Fibroblast of skin of left quadriceps (primary cell): ENCODE measurements at regions not wholly inside any gene's neighbourhood (a gene's known extent, or its start where the extent isn't known, plus 50 kb on each side); places are given as distances from the start of the nearest gene placed in this dataset.
"Not testable (repeated sequence)": the region's sequence is repeated elsewhere in the genome, so short reads cannot be mapped to it uniquely, and the experiment has no call there.

Experiments used
- DNase-seq, 2 experiments: peaks; one replicate each; pipeline ENCODE4 v3.0.0-alpha.2; 2013; ENCODE audit warnings: low read depth in 2 of 2

DNA sequence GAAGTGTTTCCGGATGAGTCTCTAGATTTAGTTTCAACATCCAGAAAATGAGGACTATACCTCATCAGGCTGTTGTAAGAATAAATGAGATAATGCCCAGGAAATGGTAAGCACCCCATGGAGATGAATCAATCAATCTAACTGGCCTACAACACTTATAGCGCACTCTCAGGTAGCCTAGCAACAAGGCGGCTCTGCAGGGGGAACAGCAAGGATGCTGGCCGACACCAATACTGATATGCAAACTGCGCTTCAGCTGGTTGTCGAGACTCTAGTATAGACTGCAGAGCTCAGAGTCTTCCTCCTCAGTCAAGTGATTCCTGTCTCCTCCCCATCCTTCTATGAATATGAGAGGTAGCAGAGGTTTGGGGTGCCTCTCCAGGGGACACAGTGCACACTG is 218.8 kb upstream of the WWC1 start:
- no peak for DNase-seq

GRCh38 chr5:168073311-168073710 is 218.1 kb upstream of the WWC1 start:
- DNase-seq: no peak

GRCh38 chr5:168073991-168074800 is 217.2 kb upstream of the WWC1 start:
- peak in 1 of 2 experiments; percentile 37 for DNase-seq

- no peak for DNase-seq
These were observed 216.1 kb upstream of the WWC1 start for GRCh38 chr5:168075387-168075786.

- DNase-seq: peak; percentile 75 to 76
These were observed 214.9 kb upstream of the WWC1 start for GRCh38 chr5:168076561-168076991.

DNA sequence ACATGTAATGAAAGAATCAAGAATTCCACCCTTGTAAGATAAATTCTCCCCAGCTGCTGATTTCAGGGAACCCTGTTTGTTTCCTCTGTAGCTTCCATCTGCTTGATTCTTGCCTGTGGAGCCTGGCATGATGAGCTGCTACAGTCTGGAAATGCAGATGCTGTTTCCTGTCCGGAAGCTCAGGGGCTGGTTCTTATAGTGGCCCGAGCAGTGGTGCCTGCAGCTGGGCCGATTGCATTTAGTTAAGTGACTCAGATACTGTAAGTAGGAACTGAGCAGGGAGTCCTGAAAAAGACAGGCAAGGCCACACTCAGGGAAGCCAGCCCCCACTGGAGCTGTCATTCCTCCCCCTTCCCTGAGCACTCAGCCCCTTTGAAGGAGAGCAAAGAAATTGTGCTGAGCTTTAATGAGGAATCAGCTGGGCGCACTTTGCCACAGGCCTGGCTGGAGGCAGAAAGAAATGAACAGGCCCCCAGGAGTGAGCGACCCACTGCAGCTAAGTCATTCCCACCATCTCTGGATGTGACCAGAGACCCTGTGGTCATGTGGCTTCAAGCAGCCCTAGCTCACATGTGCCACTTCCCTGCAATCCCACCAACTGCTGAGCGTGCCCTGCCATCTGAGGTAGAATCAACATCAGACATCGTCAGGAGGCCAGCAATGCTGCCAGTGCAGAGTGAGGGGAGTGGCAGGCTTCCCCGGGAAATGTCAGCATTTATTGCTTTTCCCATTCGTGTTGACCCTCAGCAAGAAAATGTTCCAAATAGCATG is 206.0 kb upstream of the WWC1 start:
- DNase-seq: peak in 1 of 2 experiments; percentile 50

GRCh38 chr5:168086104-168086610 is 205.3 kb upstream of the WWC1 start:
- peak; percentile 71 to 75 for DNase-seq

GRCh38 chr5:168086746-168087145 is 204.7 kb upstream of the WWC1 start:
- DNase-seq: no peak

GRCh38 chr5:168088410-168089173 is 202.9 kb upstream of the WWC1 start:
- no peak for DNase-seq

DNA sequence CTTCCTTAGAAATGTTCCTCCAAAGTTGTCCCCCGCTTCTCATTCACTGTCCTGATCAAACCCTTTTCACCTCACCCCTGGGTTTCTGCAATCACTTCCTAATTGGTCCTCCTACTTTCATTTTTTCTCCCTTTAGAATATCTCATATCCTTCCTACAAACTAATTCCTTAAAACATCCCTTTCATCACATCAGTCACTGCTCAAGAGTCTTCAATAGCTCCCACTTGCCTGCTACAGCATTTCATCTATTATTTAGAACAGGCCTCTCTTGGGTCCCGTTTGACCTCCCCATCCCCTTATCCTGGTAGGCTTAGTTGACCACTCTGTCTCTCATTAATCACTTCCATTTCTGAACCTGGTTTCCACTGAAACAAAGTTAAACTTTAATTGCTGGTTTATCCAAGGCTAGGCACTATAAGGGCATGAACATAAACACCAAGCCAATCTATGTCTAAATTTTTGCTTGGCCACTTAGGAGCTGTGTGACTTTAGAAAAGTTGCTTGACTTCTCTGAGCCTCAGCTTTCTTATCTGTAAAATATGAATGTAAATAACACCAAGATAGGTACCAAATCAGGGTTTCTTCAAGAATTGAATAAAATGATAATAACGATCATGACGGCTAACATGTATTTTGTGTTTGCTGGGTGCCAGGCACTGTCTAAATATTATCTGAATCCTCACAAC is 202.1 kb upstream of the WWC1 start:
- DNase-seq: no peak

DNA sequence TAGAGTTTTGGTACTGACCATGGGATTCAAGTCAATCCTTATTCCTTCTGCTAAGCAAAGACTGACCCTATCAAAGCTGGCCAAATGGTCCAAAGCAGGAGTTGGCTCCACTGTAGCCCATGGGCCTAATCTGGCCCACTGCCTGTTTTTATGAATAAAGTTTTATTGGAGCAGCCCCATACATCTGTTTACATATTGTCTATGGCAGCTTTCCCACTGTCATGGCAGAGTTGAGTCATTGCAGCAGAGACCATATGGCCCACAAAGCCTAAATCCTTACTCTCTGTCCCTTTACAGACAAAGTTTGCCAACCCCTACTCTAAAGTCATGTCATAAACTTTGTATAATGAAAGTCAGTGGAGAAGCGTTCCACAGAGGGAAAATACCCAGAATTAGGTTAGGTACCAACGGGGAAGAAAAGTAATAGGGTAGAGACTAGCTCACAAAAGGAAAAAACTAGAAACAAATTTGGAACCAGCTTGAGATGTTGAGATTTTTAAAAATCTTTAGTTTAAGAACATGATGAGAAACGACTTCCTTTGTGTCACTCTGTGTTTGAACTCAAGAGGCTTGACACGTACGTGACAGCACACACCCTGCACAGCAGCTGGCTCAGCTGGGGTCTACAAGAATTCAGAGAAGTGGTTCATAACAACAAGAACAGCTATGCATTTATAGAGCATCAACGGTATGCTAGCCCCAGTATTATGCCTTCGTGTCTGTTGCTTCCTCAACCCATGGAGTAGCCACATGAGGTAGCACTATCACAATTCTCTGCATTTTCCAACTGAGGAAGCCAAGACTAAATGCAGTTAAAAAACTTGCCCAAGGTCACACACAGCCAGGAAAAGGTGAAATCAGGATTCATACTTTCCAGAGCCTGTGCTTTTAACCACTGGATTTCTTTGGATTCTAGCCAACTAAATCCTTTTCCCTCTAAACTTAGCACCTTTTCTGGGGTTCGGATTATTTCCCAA is 198.9 kb upstream of the WWC1 start:
- no peak for DNase-seq

GRCh38 chr5:168093200-168093910 is 198.1 kb upstream of the WWC1 start:
- DNase-seq: no peak

GRCh38 chr5:168096525-168096924 is 194.9 kb upstream of the WWC1 start:
- DNase-seq: no peak

DNA sequence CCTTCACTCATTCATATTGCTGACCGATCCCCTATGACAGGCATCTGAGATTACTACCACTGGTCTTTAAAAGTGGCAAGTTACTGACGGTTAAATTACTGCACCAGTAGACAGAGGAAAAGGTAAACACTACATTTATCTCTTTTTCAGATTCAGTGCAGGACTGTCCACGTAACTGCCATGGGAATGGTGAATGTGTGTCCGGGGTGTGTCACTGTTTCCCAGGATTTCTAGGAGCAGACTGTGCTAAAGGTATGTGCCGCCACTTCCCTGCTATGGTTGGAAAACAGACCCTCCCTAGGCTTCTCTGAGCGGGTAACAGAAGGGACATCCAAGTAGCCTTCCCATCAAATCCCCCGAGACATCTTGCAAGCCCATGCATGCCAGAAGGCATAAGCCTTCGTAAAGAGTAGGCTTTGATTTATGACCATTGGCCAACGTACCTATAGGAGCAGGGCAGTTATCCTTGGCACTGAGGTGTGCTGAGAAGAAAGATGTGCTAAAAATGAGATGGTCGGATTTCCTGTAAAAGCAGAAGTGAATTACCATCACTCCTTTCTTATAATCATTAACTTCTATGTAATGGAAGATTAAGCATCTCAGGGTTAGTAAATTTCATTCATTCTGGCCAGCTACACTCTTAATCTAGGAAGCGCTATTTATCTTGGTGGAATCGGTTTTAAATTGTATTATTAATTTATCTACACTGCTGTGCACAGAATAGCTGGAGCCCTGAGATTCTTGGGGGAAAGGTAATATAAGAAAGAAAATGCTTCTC is 193.4 kb upstream of the WWC1 start:
- DNase-seq: no peak

DNA sequence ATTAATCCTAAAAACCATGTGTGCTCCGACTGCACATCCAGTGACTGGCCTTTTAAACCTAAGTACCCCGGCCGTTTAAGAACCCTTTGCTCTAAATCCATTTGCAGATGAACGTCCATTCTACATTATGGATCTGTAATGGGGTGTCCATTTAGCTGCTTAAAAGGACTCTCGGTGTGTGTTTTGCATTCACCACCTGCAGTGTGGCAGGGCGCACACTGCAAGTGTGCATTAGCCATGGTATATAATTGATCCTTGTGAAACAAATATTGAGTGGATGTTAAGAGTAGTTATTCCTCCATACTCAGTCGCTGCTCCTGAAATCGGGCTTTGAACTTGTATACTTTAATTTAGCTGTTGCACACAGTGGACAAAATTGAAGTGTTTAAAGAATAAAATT is 190.1 kb upstream of the WWC1 start:
- no peak for DNase-seq

GRCh38 chr5:168103018-168103417 is 188.4 kb upstream of the WWC1 start:
- not testable (repeated sequence) for DNase-seq

DNA sequence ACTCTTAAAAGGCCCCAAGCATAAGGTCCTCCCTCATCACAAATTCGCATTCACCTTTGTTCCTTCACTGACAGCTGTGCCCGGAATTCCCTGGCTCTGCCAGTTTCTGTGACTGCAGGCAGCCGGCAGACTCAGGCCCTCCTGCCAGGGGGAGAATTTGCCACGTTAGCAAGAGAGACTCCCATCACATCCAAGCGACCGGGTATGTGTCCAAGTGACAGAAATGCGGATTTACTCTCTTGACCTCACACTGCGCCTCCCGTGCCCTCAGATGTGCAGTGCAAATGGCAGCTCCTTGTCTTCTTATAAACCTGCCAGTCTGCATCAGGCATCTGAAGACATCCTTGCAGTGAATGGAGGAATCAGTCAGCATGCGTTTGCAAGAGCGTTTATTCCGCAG is 187.1 kb upstream of the WWC1 start:
- no peak for DNase-seq

DNA sequence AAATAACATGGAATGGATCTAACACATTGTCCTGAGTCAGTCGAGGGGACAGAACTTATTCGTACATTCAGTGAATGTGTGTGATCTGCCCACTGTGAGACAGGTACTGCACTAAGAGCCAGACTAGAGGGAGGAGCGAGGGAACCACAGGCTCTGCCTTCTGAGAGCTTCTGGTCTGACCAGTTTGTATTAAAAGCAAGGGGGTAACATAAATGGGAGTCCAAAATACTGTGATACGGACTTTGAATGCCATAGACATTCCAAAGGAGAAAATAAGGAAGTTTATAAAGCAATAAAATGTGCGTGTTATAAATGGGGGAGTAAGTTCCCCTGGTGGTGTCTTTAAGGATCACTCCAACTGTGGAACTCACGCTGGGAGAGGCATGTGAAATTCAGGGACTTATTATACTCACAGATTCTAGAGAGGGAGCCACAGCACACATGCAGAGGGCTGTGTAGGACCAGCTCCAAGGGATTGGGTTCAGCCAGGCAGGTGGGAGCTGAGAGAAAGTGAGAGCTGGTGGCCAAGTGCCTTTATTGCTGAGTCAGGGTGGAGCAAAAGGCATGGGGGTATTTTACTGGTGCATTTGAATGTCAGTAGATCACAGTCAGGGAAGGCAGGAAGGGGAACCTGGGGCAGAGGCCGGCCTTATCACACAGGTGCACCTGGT is 186.5 kb upstream of the WWC1 start:
- no peak for DNase-seq
